Liver (tissue), 8 donors: ENCODE measurements at regions not wholly inside any gene's neighbourhood (a gene's known extent, or its start where the extent isn't known, plus 50 kb on each side); places are given as distances from the start of the nearest gene placed in this dataset.

Source experiments
- DNase-seq: peaks from one replicate; pipeline ENCODE4 v3.0.0-alpha.2; 2017; ENCODE audit warnings: low spot score
- H3K27ac ChIP-seq, 2 donors: one replicate each; pipeline ENCODE4 v1.7.0; 2013; ENCODE audit warnings: inconsistent platforms in 2 of 2, low read length in 2 of 2, control low read depth in 1 of 2, low read depth in 1 of 2, mild to moderate bottlenecking in 1 of 2
- H3K27me3 ChIP-seq, 4 donors: one replicate each; pipeline versions ENCODE4 v1.6.1 to v1.7.0; 2013; ENCODE audit warnings: low read length in 3 of 4, inconsistent platforms in 1 of 4, mild to moderate bottlenecking in 1 of 4, moderate library complexity in 1 of 4; ENCODE audit not compliant: control insufficient read depth in 4 of 4, insufficient read depth in 4 of 4
- H3K36me3 ChIP-seq, 4 donors: one replicate each; pipeline versions ENCODE4 v1.6.1 to v1.7.0; 2013; ENCODE audit warnings: low read length in 3 of 4, mild to moderate bottlenecking in 3 of 4, low read depth in 1 of 4, moderate library complexity in 1 of 4; ENCODE audit not compliant: control insufficient read depth in 4 of 4, insufficient read depth in 3 of 4
- H3K4me1 ChIP-seq, 4 donors: one replicate each; pipeline versions ENCODE4 v1.6.1 to v1.7.0; 2013; ENCODE audit warnings: low read length in 3 of 4, mild to moderate bottlenecking in 3 of 4, moderate library complexity in 1 of 4; ENCODE audit not compliant: control insufficient read depth in 4 of 4, insufficient read depth in 4 of 4
- H3K4me3 ChIP-seq, 3 donors: one replicate each; pipeline versions ENCODE4 v1.6.1 to v1.7.0; 2013; ENCODE audit warnings: low read length in 3 of 3, control low read depth in 1 of 3, low read depth in 1 of 3, mild to moderate bottlenecking in 1 of 3
- H3K9ac ChIP-seq, 2 donors: one replicate each; pipeline ENCODE4 v1.7.0; 2013; ENCODE audit warnings: low read length in 2 of 2, mild to moderate bottlenecking in 2 of 2, moderate library complexity in 2 of 2, control low read depth in 1 of 2, low read depth in 1 of 2
- H3K9me3 ChIP-seq, 4 donors: one replicate each; pipeline versions ENCODE4 v1.6.1 to v1.7.0; 2013; ENCODE audit warnings: low read length in 3 of 4; ENCODE audit not compliant: control insufficient read depth in 4 of 4
- CTCF ChIP-seq: fragments of 150-350 bp; IDR thresholded peaks from 2 replicates; pipeline ENCODE4 v1.5.1; 2017; ENCODE audit warnings: improper control_type of control experiment, low read depth, low read length; ENCODE audit not compliant: missing input control
- EGR1 ChIP-seq, 2 donors: IDR thresholded peaks; 2 replicates each; pipeline ENCODE4 v1.6.1; 2016 to 2018; ENCODE audit warnings: antibody characterized with exemption in 2 of 2, low read depth in 2 of 2
- FOXA1 ChIP-seq: IDR thresholded peaks from 2 replicates; pipeline ENCODE4 v1.6.1; 2016; ENCODE audit warnings: antibody characterized with exemption
- FOXA2 ChIP-seq: IDR thresholded peaks from 2 replicates; pipeline ENCODE4 v1.6.1; 2016; ENCODE audit warnings: antibody characterized with exemption
- GABPA ChIP-seq, 2 donors: IDR thresholded peaks in 1 of 2; conservative IDR thresholded peaks in 1 of 2; 2 replicates each; pipeline ENCODE4 v1.6.1; 2016; ENCODE audit warnings: antibody characterized with exemption in 2 of 2, mild to moderate bottlenecking in 1 of 2, moderate library complexity in 1 of 2
- HNF4A ChIP-seq, 2 donors: conservative IDR thresholded peaks; 2 replicates each; pipeline ENCODE4 v1.6.1; 2016; ENCODE audit warnings: antibody characterized with exemption in 2 of 2, mild to moderate bottlenecking in 2 of 2
- HNF4G ChIP-seq: IDR thresholded peaks from 2 replicates; pipeline ENCODE4 v1.6.1; 2016; ENCODE audit warnings: antibody characterized with exemption
- JUND ChIP-seq, 2 donors: IDR thresholded peaks; 2 replicates each; pipeline ENCODE4 v1.6.1; 2016; ENCODE audit warnings: antibody characterized with exemption in 2 of 2
- NR2F2 ChIP-seq: IDR thresholded peaks from 2 replicates; pipeline ENCODE4 v1.6.1; 2016; ENCODE audit warnings: antibody characterized with exemption
- RAD21 ChIP-seq, 2 donors: IDR thresholded peaks; 2 replicates each; pipeline ENCODE4 v1.6.1; 2016; ENCODE audit warnings: antibody characterized with exemption in 2 of 2, mild to moderate bottlenecking in 2 of 2
- RXRA ChIP-seq, 2 donors: IDR thresholded peaks; 2 replicates each; pipeline ENCODE4 v1.6.1; 2017 to 2018; ENCODE audit warnings: antibody characterized with exemption in 2 of 2, mild to moderate bottlenecking in 1 of 2
- SP1 ChIP-seq: IDR thresholded peaks from 2 replicates; pipeline ENCODE4 v1.6.1; 2018; ENCODE audit warnings: antibody characterized with exemption, mild to moderate bottlenecking
- TAF1 ChIP-seq: conservative IDR thresholded peaks from 2 replicates; pipeline ENCODE4 v1.6.1; 2016; ENCODE audit warnings: antibody characterized with exemption, mild to moderate bottlenecking
- YY1 ChIP-seq: IDR thresholded peaks from 2 replicates; pipeline ENCODE4 v1.6.1; 2016; ENCODE audit warnings: antibody characterized with exemption, mild to moderate bottlenecking
- WGBS: extraction: QIAGEN DNeasy Blood & Tissue Kit; methylation state at CpG from one replicate; pipeline ENCODE4 v1.1.7; 2013; 5-methylcytosine and 5-hydroxymethylcytosine counted together
- TF ChIP-seq, protein P1 (sequence below): IDR thresholded peaks from 2 replicates; pipeline ENCODE4 v1.6.1; 2016; ENCODE audit warnings: antibody characterized with exemption
- TF ChIP-seq, protein P2 (sequence below): IDR thresholded peaks from 2 replicates; pipeline ENCODE4 v1.6.1; 2016; ENCODE audit warnings: antibody characterized with exemption
- TF ChIP-seq, protein P3 (sequence below): IDR thresholded peaks from 2 replicates; pipeline ENCODE4 v1.6.1; 2016; ENCODE audit warnings: antibody characterized with exemption, mild to moderate bottlenecking
- TF ChIP-seq, protein P4 (sequence below): IDR thresholded peaks from 2 replicates; pipeline ENCODE4 v1.6.1; 2016; ENCODE audit warnings: antibody characterized with exemption
- donor health status: healthy.
- donor health status: healthy.
- donor health status: healthy.
- donor health status: healthy.
- donor health status: healthy.

GRCh38 chr20:17140894-17141293 is 85.9 kb upstream of the PCSK2 start:
- WGBS, result 96% methylated on average over 3 of the region's 3 CpGs
- TF ChIP-seq JUND (IDR thresholded peaks at IDR 0.05) (no peak), GABPA (IDR thresholded peaks at IDR 0.05 in 1 of 2, conservative IDR thresholded peaks at IDR 0.05 in 1 of 2) (no peak), HNF4A (conservative IDR thresholded peaks at IDR 0.05) (no peak), FOXA2 (no peak), HNF4G (no peak), FOXA1 (no peak), NR2F2 (no peak), CTCF (no peak), RXRA (IDR thresholded peaks at IDR 0.05) (no peak), SP1 (no peak), RAD21 (IDR thresholded peaks at IDR 0.05) (no peak), YY1 (no peak), EGR1 (IDR thresholded peaks at IDR 0.05; ENCODE audit: low read depth in 2 of 2) (no peak), TAF1 (no peak)
- TF ChIP-seq, protein P1, sequence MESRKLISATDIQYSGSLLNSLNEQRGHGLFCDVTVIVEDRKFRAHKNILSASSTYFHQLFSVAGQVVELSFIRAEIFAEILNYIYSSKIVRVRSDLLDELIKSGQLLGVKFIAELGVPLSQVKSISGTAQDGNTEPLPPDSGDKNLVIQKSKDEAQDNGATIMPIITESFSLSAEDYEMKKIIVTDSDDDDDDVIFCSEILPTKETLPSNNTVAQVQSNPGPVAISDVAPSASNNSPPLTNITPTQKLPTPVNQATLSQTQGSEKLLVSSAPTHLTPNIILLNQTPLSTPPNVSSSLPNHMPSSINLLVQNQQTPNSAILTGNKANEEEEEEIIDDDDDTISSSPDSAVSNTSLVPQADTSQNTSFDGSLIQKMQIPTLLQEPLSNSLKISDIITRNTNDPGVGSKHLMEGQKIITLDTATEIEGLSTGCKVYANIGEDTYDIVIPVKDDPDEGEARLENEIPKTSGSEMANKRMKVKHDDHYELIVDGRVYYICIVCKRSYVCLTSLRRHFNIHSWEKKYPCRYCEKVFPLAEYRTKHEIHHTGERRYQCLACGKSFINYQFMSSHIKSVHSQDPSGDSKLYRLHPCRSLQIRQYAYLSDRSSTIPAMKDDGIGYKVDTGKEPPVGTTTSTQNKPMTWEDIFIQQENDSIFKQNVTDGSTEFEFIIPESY, result no peak
- TF ChIP-seq, protein P2, sequence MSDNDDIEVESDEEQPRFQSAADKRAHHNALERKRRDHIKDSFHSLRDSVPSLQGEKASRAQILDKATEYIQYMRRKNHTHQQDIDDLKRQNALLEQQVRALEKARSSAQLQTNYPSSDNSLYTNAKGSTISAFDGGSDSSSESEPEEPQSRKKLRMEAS, result no peak
- TF ChIP-seq, protein P3, sequence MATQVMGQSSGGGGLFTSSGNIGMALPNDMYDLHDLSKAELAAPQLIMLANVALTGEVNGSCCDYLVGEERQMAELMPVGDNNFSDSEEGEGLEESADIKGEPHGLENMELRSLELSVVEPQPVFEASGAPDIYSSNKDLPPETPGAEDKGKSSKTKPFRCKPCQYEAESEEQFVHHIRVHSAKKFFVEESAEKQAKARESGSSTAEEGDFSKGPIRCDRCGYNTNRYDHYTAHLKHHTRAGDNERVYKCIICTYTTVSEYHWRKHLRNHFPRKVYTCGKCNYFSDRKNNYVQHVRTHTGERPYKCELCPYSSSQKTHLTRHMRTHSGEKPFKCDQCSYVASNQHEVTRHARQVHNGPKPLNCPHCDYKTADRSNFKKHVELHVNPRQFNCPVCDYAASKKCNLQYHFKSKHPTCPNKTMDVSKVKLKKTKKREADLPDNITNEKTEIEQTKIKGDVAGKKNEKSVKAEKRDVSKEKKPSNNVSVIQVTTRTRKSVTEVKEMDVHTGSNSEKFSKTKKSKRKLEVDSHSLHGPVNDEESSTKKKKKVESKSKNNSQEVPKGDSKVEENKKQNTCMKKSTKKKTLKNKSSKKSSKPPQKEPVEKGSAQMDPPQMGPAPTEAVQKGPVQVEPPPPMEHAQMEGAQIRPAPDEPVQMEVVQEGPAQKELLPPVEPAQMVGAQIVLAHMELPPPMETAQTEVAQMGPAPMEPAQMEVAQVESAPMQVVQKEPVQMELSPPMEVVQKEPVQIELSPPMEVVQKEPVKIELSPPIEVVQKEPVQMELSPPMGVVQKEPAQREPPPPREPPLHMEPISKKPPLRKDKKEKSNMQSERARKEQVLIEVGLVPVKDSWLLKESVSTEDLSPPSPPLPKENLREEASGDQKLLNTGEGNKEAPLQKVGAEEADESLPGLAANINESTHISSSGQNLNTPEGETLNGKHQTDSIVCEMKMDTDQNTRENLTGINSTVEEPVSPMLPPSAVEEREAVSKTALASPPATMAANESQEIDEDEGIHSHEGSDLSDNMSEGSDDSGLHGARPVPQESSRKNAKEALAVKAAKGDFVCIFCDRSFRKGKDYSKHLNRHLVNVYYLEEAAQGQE, result no peak
- TF ChIP-seq, protein P4, sequence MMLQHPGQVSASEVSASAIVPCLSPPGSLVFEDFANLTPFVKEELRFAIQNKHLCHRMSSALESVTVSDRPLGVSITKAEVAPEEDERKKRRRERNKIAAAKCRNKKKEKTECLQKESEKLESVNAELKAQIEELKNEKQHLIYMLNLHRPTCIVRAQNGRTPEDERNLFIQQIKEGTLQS, result no peak
- H3K36me3 ChIP-seq, result no peaks in the 10 kb centered on the region

More at GRCh38 chr20:17140894-17141293, 85.9 kb upstream of the PCSK2 start:
- H3K27me3 ChIP-seq, result peaks cover 0 to 3% (median 0%) of the 10 kb centered on the region in 4 donors
- no peak overlapping the region for H3K9ac ChIP-seq
- H3K4me1 ChIP-seq, result no peaks in the 10 kb centered on the region
- no peak for DNase-seq
- H3K27ac ChIP-seq, result no peak overlapping the region
- no peak overlapping the region for H3K4me3 ChIP-seq
- no peaks in the 10 kb centered on the region for H3K9me3 ChIP-seq
